SU-DHL-6 (cell line): ENCODE measurements at regions not wholly inside any gene's neighbourhood (a gene's known extent, or its start where the extent isn't known, plus 50 kb on each side); places are given as distances from the start of the nearest gene placed in this dataset.

ENCODE experiments used
- CTCF ChIP-seq: fragments of 200-600 bp; sonication (generic); IDR thresholded peaks from one replicate; pipeline ENCODE4 v1.5.1; 2017; ENCODE audit warnings: antibody characterized with exemption, mild to moderate bottlenecking, low read length, moderate library complexity; ENCODE audit not compliant: insufficient read depth, poor library complexity, severe bottlenecking
- EZH2phosphoT487 ChIP-seq: fragments of 200-600 bp; sonication (generic), shearing (Covaris generic); conservative IDR thresholded peaks from 2 replicates; pipeline ENCODE4 v1.6.1; 2018; ENCODE audit warnings: mild to moderate bottlenecking, antibody characterized with exemption, low read length, moderate library complexity, mixed read lengths

- no peak for TF ChIP-seq EZH2phosphoT487
- no peak for TF ChIP-seq CTCF
Measured at GRCh38 chr2:224173933-224174332, 134.8 kb upstream of the SERPINE2 start.
